CD1c-positive myeloid dendritic cell (primary cell): ENCODE measurements at regions not wholly inside any gene's neighbourhood (a gene's known extent, or its start where the extent isn't known, plus 50 kb on each side); places are given as distances from the start of the nearest gene placed in this dataset.
"Not testable (repeated sequence)": the region's sequence is repeated elsewhere in the genome, so short reads cannot be mapped to it uniquely, and the experiment has no call there.

Experiments
- DNase-seq: peaks from one replicate; pipeline ENCODE4 v3.0.0-alpha.2; 2016; ENCODE audit errors: extremely low spot score

GRCh38 chrX:40245488-40246071 is 147.8 kb upstream of the BCOR start:
- DNase-seq = no peak

- no peak for DNase-seq
Measured at GRCh38 chrX:40244980-40245379, 147.2 kb upstream of the BCOR start.

DNA sequence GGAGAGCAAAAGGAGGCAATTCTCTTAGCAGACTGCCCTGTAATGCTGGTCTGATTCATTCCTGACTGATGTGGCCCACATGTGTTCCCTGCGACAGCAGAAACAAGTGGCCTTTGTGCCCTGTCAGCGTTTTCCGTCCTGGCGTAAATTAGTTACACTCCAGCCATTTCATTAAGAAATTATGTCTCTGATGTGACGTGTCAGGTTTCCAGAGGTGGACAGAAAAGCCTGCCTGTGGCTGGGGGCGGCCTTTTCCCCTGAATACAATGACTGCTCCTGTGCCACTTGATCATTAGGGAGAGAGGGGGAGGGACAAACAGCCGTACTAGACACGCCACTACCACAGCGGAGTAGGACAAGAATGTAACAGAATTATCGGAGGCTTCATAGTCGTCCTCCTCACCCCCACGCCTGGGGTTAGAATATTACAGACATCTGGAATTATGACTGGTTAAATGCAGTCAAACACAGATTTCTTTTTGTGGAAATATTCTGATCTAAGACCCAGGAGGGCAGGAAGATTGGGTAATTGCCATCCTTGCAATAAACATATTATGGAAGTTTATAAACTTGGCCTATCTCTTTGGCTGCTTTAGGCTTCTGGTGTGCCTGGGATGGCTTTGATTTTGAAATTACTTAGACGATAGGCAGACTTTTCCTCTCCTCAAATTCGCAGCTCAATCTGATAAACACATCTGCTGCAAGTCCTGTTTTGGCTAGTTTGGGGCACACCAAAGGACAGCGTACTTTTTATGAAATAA is 146.2 kb upstream of the BCOR start:
- DNase-seq = no peak

DNA sequence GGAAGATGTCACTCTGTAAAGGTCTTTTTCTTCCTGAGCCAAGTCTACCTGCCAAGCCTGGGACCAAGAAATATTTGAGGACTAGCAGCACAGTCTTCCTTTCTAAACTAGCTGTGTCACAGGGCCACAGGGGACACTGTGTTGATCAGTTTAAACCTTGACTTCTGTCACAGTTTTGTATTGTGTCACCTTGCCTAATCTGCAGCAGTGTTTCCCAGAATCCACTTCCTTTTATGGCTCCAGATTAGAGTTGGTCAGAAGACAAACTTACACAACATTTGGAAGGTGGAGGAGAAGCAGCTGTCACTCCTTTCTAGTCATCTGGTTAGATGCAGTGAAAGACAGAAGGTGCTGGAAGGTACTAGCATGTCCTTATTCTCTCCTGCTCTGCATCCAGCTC is 143.1 kb upstream of the BCOR start:
- peak; percentile 48 for DNase-seq

DNA sequence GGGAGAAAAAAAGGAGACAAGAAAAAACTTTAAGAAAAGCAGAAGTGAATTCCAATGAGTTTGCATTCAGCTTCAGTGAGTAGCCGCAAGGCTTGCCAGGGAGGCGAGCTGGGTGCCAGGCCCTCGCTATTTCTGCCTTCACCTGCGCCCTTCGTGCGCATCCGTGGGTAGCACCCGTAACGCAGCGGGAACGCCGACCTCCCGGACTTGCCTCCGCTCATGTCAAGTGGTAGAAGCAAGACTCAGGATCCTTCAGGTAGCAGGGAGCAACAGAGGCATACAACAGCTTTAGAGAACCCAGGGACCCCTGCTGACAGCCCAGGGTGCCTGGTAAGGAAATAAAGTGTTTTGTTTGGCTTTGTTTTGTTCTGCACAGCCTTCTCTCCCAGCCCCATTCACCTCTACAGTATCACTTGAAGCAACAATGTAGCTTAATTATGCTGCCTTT is 140.0 kb upstream of the BCOR start:
- DNase-seq = peak; percentile 5

- DNase-seq = no peak
Measured at GRCh38 chrX:40230646-40231045, 132.9 kb upstream of the BCOR start.

GRCh38 chrX:40227125-40227524 is 129.4 kb upstream of the BCOR start:
- no peak for DNase-seq

DNA sequence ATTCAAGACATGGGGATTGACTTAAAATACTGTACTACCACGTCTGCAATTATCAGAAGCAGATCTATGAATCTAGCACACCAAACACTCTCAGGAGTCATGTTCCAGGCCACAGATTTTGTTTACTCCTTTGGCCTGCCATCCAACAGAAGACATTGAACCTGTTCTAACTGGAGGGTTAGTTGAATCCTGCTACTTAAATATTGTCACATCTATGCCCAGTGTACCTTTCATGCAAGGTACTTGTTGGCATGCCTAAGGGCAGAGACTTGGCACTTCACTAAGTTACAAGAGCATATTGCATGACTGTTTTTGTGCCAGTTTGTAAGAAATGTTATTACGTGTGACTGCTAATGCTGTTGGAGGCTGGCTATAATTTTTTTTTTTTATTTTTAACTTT is 126.9 kb upstream of the BCOR start:
- no peak for DNase-seq

- not testable (repeated sequence) for DNase-seq
Measured at GRCh38 chrX:40222612-40223011, 124.9 kb upstream of the BCOR start.

GRCh38 chrX:40213092-40213491 is 115.3 kb upstream of the BCOR start:
- no peak for DNase-seq

DNA sequence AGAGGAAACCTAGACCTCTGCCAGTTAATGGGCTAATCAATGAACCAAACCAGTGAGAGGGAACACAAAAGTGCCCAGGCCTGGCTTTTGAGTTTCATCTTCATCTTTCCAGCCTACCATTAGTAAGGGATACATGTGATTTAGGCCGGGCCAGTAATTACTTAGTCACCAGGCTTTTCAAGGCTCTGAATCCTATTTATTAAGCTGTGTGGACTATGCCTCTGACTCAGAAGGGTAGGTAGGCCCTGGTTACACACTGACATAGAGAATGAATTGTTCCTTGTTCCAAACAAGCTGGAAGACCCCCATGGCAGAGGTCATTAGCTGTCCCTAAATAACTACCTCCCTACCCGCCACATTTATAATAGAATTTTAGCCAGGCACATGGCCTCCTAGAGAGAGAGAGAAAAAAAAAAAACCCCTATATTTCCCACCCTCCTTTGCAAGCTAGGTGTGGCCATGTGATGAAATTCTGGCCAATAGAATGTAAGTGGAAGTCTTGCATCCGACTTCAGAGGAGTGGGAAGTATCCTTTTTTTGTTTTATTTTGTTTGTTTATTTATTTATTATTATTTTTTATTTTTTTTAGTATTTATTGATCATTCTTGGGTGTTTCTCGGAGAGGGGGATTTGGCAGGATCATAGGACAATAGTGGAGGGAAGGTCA is 112.3 kb upstream of the BCOR start:
- DNase-seq = no peak

- DNase-seq = peak; percentile 21
Measured at GRCh38 chrX:40207626-40208025, 109.9 kb upstream of the BCOR start.

DNA sequence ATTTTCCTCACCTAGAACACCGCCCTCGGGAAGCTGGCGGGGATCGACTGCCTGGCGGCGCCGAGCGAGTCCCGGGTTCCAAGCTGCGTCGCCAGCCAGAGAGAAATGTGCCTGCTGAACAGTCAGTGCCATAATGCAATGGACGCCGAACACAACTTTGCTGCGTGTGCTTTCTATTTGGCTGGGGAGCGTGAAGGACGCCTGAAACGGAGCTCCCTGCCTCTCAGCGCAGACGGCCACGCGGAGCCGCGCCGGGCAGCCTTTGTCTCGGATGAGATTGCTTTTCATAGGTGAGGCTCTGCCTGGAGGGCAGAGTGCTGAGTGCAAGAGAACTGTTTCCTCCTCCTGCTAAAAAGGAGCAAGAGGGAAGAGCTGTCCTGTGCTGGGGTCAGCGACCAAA is 107.7 kb upstream of the BCOR start:
- DNase-seq = no peak

DNA sequence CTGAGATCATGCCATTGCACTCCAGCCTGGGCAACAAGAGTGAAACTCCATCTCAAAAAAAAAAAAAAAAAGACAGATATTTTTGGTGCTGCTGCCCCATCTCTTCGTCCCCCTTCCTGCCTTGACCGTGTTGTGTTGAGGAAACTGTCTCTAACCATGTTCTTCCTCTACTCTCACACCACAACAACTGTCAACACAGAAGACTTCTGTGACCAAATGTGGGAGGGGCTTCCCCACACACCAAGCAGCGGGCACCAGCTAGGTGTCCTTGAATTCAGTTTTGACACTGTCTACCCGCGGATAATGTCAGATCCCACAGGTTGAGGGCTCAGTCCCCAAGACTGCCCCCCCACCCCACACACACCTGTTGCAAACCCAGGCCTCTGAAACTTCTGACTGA is 104.7 kb upstream of the BCOR start:
- DNase-seq = no peak

GRCh38 chrX:40201329-40201885 is 103.6 kb upstream of the BCOR start:
- peak; percentile 11 for DNase-seq

DNA sequence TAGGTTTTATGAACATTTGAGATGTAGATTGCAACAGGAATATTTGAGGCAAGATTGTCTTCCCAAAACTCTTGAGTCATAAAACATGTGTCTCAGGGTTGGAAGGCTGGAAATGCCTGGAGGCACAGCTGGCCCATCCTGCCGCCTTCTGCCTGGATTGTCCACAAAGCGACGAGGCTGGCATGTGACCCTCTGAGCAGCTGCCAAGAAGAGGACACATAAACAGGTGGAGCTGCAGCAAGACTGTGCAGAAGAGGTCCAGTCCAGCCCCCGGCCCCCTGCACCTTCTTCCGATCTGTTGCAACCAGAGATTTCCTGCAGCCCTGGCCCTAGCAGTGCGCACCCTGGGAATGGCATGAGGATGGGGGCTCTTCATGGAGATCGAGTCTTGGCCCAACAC is 101.9 kb upstream of the BCOR start:
- DNase-seq = no peak

DNA sequence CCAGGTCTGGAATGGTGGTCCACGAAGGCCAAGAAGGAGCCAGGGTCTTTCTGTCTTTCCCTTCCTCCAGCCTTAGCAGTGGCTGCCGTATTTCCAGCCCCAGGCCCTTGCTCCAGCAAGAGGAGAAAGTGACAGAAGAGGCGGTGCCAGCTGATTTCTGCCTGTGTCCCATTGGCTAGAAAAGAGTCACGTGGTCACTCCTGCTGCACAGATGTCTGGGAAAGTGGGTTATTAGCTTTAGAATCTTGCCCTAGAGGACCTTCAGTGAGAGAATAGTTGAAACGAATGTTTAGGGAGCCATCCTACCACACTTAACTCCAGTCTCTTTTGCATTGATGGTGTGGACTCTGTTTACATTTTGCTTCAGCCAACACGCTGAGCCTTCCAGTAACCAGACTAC is 99.3 kb upstream of the BCOR start:
- no peak for DNase-seq

- no peak for DNase-seq
Measured at GRCh38 chrX:40195368-40195767, 97.6 kb upstream of the BCOR start.

GRCh38 chrX:40192196-40192595 is 94.4 kb upstream of the BCOR start:
- no peak for DNase-seq

GRCh38 chrX:40189637-40190036 is 91.9 kb upstream of the BCOR start:
- no peak for DNase-seq

DNA sequence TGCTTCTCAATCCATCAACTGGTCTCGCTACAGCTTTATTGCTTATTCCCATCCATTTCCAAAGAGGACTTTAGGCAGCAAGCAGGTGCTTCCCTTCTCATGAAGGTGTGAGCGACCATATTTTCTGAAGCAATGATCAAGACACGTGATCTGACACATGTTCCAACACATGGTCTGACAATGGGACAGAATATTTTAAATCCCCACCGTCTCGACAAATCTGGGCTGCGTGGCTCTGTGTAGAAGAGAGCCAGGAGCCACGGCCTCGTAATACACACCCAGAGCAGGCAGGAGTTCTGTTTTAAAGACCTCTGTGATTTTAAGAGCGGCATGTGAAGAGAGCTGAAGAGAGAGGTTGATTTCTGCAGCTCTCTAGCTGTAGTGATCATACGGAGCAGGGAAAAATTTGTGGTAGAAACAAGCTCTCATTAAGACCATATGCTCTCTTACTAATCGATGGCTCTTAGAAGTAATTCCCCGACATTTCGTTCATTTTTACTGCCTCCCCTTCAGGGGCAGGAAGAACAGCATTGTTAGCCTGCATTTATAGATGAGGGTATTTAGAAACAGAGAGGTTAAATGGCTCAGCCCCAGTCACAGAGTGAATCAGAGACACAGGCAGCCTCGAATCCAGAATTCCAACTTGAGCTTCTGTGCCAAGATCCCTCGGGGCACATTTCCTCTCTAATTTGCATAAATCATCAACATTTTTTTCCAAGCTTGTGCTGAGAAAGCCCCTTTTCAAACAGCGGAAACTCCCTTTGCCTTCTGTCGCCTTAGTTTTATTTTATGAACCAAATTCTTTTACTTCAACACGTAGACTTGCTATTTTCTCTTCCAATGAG is 91.0 kb upstream of the BCOR start:
- DNase-seq = no peak

DNA sequence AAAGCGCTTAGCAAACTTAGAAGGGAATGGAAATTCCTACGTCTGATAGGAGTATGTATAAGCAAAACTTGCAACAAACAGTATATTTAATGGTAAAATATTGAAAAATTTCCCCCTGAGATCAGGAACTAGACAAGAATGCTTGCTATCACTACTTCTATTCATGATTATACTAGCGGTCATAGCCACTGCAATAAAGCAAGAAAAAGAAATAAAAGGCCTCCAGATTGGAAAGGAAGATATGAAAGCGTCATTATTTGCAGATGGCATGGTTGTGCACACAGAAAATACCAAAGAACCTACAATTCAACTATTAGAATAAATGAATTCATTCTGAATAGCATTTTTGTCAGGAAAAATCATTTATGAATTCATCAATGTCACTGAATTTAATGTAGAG is 87.2 kb upstream of the BCOR start:
- DNase-seq = no peak
